ENCODE measurements at regions not wholly inside any gene's neighbourhood (a gene's known extent, or its start where the extent isn't known, plus 50 kb on each side); places are given as distances from the start of the nearest gene placed in this dataset.

- TF ChIP-seq POLR2AphosphoS5 (IDR thresholded peaks at IDR 0.05; ENCODE audit: low read depth, low read length) (no peak), ZFP1 (CRISPR knock-in tag; IDR thresholded peaks at IDR 0.05) (no peak), SUZ12 (IDR thresholded peaks at IDR 0.05; ENCODE audit: low read depth, low read length) (no peak), HCFC1 (IDR thresholded peaks at IDR 0.05; ENCODE audit: low read depth, low read length) (no peak), ZNF776 (CRISPR knock-in tag; IDR thresholded peaks at IDR 0.05) (no peak), ZNF274 (CRISPR knock-in tag; IDR thresholded peaks at IDR 0.05) (no peak), MYNN (CRISPR knock-in tag; IDR thresholded peaks at IDR 0.05; ENCODE audit: low read depth) (no peak), ZNF263 (CRISPR knock-in tag; IDR thresholded peaks at IDR 0.05) (no peak), ATF7 (IDR thresholded peaks at IDR 0.05) (no peak), ATF7 (CRISPR knock-in tag; IDR thresholded peaks at IDR 0.05) (no peak), NBN (conservative IDR thresholded peaks at IDR 0.05) (no peak)
- TF ChIP-seq, protein P1, sequence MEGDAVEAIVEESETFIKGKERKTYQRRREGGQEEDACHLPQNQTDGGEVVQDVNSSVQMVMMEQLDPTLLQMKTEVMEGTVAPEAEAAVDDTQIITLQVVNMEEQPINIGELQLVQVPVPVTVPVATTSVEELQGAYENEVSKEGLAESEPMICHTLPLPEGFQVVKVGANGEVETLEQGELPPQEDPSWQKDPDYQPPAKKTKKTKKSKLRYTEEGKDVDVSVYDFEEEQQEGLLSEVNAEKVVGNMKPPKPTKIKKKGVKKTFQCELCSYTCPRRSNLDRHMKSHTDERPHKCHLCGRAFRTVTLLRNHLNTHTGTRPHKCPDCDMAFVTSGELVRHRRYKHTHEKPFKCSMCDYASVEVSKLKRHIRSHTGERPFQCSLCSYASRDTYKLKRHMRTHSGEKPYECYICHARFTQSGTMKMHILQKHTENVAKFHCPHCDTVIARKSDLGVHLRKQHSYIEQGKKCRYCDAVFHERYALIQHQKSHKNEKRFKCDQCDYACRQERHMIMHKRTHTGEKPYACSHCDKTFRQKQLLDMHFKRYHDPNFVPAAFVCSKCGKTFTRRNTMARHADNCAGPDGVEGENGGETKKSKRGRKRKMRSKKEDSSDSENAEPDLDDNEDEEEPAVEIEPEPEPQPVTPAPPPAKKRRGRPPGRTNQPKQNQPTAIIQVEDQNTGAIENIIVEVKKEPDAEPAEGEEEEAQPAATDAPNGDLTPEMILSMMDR (CRISPR knock-in tag; IDR thresholded peaks at IDR 0.05), result no peak
- TF ChIP-seq, protein P2, sequence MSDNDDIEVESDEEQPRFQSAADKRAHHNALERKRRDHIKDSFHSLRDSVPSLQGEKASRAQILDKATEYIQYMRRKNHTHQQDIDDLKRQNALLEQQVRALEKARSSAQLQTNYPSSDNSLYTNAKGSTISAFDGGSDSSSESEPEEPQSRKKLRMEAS (IDR thresholded peaks at IDR 0.05), result no peak
Observed at GRCh38 chr5:157930710-157931109, 71.8 kb upstream of the CLINT1 start.
